ENCODE measurements at regions not wholly inside any gene's neighbourhood (a gene's known extent, or its start where the extent isn't known, plus 50 kb on each side); places are given as distances from the start of the nearest gene placed in this dataset.
A peak's percentile ranks its signal among the peaks of the same experiment; 100 is the strongest.

DNA sequence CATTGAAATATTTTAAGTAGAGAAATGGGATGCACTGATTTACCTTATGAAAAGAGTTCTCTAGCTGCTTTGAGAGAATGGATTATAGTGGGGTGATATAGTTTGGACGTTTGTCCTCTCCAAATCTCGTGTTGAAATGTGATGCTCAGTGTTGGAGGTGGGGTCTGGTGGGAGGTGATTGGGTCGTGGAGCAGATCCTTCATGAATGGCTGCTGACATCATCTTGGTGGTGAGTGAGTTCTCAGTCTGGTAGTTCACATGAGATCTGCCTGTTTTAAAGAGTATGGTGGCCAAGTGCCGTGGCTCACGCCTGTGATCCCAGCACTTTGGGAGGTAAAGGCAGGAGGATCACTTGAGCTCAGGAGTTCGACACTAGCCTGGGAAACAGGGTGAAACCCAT lies 58.7 kb upstream of the SH3RF3 start:
- DNase-seq: no peak

DNA sequence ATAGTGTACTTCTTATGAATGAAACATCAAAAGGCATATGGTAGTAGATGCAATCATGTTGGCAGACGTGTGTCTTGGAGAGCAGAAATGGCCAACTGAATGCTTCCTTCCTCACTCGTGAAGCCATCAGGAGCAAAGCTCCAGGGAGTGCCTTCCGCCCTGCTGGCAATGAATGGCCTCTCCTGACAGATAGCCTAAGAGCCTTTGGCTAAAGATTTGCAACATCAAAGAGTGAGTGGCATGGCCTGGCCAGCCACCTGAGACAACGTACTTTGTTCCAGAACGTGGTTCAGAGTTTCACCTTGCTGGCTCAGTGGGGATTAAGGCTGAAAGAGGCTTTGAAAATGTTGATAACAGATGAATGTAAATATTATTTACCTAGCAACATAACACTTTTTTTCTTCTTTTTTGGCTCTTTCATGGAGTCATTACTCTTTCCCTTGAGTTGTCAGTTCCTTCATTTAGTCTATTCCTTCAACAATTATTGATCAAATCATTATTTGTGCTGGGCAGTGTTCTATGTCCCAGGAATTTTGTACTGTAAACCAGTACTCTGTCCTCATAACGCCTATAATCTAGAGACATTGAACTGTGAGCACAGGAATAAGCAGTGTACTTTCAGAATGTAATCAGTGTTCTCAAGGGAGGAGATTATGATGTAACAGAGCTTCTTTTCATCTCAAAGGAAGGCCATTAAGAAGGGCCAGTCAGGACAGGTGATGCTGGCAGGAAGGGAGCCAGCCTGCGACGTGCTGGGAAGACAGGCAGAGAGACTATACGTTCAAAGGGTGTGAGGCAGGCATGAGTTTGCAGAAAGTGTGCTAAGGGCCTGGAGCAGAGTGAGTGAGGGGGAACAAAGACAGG lies 59.4 kb upstream of the SH3RF3 start:
- peak; percentile 1 for DNase-seq

DNA sequence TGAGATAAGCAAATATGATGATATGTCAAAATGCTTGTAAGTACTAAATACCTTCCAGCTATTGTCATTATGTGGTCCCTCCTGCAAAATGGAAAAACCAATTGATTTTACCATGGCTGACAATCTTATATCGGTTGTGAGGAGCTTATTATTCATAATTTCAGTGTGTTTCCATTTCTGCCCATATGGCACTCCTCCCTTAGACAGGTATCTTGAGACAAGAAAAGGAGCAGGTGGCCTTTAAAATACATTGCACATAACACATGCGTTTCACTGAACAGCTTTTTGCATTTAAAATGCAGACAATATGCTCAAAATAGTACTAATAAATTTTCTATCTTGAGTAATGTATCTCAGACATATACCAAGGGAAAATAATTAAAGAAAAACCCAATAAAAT lies 60.2 kb upstream of the SH3RF3 start:
- DNase-seq: peak; percentile 48

DNA sequence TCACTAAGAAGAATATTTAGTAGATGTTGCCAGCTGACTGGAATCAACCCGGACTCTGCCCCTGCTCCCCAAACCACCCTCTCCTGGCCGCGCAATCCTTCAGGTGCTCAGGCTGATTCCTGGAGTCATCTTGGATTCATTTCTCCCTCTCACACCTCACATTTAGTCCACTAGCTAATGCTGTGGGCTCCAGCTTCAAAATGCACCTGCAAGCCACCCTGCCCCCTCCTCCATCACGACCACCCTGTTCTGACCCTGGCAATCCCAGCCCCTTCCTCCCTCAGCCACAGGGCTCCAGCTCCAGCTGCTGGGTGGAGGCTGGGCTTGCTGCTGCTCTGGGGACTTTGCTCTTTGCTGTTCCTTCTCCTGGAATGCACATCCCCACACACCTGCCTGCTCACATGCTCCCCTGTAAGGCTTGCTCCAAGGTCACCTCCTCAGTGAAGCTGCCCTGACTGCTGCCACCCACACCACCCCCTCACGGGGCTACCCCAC lies 61.3 kb upstream of the SH3RF3 start:
- DNase-seq: no peak

DNA sequence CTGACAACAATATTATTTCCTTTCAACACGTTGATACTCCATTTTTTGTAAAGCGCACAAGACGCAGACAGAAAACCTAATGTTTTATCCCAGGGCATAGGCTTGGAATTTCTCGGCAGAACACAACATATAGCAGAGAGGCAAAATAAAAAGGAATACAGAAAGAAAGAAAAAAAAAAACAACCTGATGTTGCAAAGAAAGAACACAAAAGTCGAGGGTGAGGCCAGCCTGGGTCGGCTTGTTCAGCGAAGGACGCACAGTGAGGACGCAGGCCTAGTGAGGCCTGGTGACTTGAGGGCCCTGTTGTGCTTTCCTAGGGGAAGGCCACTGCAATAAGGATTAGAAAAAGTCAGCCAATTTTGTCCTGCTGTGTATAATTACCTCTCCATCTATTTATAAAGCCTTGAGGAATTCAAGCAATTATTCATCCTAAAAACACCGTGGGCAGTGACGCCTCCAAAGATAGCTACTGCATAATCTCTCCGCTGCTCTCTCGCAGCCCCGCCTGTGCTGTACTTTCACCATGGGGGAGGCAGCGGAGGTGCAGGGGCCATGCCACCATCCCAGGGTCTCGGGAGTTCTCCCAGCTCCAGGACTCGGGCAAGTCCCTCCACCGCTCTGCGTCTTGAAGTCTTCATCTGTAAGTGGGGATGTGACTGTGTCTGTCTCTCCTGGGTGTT lies 61.9 kb upstream of the SH3RF3 start:
- no peak for DNase-seq

DNA sequence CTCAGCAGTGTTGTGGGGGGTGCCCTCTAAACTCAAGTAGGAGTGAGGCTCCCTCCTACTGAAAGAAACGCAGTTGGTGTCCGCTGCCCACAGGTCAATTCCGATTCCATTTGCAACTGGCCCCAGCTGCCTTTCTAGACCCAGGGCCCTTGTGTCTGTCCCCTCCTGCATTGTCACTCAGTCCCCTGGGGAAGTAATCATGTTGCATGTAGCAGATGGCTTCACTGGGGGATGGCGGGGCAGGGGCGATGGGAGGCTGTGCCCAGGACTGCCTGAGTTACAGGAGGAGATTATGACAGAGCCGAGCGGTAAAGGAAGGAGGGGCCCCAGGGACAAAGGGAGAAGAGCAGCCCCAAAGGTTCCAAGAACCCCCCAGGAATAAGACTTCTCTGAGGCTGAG lies 62.5 kb upstream of the SH3RF3 start:
- peak; percentile 73 for DNase-seq

DNA sequence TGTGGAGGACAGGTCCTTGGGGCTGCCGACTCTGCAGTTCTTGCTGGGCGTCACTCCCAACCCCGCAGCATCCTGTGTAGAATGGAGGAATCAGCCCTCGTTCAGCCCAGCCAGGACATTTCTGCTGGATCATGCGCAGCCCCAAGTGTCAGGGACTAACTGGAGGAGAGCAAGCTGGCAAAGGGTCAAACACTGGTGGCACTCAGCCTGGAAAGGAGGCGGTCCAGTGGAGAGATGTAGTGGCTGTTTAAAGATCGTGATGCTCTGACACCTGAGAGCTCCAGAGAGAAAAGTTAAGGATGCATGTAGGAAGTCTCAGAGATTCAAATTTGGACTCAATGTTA lies 63.6 kb upstream of the SH3RF3 start:
- DNase-seq: no peak

DNA sequence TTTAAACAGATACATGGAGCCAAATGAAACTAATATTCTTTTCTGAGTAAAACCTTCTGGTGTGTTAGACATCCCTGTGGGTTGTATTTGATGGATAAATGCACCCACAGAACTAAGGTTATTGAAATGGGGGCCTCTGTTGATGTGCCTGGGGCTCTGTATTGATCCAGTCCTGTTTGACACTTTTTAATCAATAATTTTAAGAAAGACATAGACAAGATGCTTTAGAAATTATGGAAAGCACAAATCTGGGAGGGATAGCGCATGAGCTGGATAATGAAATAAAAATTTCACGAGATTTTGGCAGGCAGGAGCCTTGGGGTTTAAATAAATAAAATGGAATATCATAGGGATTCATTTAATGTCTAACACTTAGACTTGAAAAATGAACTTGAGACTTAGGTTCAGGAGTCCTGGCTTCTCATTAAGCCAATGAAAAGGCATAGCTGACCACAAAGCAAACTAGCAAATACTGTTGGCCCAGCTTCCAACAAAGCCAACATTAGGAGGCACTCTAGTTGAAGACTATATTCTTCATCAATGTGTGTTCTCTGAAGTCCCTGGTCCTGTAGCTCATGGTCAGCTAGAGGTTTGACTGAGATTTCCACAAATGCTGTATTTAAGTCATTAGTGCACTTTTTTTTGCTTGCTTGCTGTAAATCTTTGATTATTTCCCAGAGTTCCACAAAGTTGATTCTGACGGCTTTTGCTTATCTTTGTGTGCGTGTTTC lies 64.2 kb upstream of the SH3RF3 start:
- DNase-seq: no peak

DNA sequence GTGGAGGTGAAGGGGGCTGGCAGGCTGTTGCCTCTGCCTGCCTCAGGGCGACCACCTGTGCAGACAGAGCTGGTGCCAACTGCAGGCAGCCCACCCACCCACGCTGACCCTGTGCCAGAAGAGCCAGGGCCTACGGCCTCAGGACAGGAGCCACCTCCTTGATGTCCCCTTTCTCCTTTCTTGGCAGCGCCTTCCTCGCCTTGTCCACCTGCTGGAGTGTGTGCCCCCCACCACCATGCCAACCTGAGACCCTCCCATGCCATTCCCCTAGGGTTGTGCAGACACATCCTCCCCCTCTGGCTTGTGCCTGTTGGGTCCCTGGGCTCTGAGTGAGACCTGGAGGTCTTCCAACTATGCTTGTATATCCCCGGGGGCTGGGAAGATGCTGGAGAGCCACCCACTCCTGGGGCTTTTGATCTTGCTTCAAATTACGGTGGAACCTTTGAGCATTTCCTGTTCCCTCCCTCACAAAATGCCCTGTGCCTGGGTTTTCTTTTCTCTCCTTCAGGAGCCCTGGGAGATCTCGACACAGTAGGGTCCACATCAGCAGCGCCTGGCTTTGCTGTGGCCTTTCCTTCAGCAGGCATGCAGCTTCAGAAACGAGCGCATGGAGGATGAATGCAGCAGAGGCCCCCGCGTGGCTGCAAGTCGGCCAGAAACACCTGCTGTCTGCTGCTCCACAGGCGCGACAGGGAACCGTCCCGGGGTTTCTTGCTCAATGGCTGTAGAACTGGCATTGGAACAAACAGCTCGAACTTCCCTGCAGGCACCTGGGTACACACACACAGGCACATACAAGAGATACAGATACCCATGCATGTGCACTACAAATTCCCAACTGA lies 65.9 kb upstream of the SH3RF3 start:
- no peak for DNase-seq

DNA sequence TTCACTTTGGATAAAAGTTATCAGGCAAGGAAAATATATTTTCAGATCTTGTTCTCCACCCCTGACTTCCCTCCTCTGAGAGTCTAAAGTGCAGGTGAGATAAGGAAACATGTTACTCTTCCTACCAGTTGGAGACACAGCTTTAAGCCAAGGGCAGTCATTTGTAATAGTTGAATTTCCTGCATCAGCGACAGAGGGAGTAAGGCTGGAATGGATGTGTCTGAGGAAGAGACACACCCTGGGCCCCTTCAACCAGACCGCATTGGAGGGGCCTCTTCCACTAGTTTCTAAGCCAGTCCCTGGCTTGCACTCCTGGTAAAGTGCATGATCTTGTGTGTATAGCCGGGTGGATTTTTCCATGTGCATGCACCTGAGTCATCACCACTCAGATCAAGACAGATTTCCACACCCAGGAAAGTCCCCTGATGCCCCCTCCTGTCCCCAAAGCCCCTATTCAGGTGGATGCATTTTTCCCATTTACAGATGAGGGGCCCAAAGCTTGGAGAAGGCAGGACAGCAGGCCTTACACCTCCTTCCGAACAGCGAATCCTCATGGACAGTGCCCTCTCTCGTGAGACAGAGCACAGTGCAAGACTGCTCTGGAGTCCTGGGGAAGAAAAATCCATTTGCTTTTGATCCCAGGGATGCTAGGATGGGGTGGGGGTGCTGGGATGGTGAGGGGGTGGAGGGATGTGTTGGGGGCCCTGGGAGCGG lies 66.7 kb upstream of the SH3RF3 start:
- no peak for DNase-seq

DNA sequence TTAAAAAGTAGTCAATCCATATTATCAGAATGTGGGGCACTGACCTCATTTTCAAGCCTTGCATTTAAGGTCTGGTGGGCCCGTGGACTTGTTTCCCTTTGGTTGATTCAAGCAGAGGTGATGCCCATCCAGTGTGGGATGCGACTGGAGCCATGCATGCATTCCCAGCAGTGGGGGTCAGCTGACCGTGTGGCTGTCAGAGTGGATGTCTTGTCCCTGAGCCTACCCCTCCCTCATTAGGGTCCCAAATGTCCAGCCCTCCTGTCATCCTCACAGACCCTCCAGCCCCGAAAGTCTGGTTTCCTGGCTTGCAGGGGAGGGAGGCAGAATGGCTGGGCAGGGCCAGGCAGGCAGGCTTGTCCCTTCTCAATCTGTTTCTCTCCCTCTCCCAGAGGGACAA lies 67.3 kb upstream of the SH3RF3 start:
- no peak for DNase-seq

DNA sequence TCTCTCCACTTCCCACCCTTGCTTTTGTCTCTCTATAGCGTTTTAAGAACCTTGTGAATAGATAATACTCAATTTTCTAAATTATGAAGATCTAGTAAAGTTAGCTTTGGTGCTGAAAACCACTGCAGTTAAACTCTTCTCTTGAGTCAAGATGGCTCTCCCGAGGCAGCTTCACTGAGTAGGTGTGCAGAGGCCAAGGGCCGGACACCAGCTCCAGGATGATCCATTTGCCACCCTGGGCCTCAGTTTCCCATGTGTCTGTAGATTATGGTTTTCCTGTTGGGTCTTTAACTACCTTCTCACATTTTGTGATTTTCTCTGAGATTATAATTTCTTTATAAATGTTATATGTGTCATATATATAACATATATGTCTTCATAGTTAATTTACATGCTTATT lies 68.5 kb upstream of the SH3RF3 start:
- no peak for DNase-seq

DNA sequence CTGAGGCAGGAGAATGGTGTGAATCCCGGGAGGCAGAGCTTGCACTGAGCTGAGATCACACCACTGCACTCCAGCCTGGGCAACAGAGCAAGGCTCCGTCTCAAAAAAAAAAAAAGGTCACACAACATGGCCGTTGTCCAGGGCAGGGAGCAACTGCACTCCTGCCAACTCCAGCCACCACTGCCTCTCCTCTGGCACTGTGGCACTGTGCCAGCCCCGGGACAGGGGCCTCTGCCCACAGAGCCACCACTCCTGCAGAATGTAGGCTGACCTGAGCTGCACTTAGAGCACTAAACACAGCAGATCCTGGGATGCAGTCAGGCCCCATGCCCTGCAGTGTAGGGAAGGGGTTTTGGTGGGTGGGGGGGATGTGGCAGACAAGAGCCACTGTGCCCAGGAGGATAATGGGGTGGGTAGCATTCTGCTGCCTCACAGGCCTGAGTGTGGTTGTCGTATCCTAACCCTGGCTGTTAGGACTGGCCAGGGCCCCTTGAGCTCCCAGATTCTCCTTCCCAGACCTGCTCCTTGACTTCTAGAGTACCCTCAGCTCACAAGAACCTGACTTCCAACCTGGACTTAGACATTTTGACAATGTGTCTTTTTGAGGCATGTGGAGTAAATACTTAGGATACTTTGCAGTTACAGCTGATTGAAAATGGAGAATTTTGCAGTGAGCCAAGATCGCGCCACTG lies 69.4 kb upstream of the SH3RF3 start:
- DNase-seq: no peak

DNA sequence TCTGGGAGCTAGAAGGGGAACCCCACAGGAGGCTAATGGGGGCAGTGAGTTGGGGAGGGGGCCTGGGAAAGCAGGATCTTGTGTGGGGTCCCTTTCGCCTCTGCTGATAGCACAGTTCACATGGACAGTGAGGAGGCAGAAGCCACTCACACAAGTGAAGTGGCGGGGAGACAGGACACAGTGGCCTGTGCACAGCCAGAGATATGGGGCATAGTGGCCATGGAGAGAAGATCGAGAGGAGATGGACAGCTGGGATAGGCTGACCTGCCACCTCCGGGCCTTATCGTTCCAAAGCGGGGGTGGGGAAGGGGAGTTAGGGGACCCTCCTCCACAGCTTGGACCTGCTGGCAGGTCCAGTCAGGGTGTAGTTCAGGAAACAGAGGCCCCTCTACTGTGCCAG lies 69.8 kb upstream of the EDAR start:
- DNase-seq: no peak

DNA sequence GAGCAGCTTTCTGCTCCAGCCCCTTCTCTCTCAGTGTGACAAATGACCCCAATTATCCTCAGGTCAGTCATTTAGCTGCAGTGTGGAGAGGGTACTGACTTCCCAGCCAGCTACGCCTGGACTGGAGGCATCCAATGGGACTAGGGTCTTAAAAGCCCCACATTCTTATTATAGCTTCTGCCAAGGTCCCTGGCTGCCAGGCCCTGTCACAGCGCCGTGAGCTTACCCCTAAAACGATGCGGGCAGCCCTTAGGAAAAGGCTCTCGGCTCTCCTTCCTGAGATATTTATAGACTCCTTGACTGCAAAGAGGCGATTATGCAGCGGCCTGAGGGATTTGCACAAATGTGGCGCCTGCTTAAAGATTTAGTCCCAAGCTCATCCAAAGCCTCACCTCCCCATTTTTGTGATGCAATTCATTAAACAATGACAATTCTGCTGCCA lies 69.2 kb upstream of the EDAR start:
- peak; percentile 28 for DNase-seq

DNA sequence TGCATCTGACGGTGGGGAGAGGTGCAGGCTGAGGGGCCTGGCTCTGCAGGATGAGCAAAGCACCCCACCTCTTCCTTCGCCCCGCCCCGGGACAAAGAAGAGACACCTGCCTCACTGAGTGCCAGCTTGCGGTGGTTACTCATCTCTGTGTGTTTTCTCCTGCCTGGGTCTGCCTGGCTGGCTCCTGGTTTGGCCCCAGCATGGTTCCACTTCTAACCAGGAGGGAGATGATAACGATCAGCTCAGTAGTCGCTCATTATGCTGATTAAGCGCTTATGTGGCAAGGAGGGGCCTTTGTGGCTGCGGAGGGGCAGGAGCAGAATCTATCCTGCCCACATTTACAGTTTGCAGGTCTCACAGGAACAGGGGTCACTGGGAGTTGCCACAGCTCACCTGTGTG lies 68.7 kb upstream of the EDAR start:
- DNase-seq: no peak

DNA sequence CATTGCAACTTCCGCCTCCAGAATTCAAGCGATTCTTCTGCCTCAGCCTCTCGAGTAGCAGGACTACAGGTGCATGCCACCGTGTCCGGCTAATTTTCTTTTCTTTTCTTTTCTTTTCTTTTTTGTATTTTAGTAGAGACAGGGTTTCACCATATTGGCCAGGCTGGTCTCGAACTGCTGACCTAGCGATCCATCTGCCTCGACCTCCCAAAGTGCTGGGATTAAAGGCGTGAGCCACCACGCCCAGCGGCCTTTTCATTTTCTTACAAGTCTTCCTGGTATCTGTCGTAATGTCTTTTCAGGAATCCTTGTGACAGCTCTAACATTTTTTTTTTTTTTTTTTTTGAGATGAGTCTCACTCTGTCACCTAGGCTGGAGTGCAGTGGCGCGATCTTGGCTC lies 66.4 kb upstream of the EDAR start:
- DNase-seq: no peak

DNA sequence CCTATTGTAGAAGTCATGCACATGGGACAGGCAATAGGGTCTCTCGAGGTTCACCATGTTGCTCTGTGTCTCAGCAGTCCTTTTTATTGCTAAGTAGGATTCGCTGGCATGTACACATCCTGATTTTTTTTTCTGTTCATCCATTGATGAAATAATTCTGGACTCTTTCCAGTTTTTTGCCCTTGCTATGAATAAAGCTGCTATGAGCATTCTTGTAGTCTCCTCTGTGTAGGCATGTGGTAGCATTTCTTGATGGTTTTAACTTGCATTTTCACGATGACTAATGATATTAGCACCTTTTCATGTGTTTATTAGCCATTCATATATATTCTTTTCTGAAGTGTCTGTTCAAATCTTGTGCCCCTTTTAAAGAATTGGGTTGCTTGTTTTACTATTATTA lies 65.8 kb upstream of the EDAR start:
- DNase-seq: no peak

DNA sequence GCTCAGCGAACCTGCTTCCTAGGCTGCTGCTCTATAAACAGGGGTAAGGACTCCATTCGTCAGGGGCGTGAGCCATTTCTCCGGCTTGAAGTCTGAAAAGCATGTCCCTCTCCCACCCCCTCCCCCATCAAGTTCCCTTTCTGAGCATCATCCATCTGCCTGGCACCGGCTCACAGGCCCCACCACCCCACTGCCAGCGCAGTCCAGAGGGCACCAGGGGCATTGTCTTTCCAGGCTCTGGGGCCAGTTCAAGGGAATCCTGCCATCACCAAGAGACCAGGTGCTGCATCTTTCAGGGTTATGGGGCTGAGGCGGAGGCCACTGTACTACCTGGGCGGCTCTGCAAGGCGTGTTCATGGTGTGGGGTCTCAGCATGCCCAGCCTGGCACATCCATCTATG lies 64.7 kb upstream of the EDAR start:
- DNase-seq: no peak

DNA sequence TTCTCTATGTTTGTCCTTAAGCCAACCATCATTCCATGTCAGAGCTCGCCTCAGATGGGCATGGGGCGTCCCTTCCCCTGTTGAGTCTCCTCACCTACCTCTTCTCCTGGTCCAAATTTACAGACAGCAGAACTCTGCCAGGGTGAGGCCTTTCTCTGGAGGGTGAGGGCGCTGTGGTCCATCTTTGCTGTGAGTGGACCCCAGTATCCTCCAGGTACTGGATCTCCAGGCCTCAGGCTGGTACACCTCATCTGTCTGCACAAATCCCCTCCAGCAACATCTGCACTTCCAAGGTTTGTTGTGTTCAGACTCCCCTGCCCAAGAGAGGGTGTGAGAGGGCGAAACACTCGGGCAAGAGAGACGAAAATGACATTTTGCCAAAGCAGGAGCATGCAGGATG lies 63.9 kb upstream of the EDAR start:
- no peak for DNase-seq

DNA sequence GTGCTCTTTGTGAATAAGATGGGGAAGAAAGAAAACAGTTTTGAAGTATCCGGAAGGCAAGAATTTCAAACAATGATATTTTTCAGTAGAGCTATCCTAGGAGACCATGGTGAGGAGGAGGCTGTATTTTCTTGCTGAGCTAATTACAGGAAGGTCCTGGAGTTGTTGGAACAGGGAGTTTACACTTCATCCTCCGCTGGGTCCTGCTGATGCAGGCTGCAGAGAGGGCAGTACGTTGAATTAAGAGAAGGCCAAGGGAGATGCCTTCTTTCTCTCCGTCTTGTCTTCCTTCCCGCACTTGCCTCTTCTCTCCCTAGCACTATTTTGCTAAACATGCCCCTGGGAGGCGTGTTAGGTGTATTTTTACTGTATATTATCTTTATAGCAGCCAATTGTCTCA lies 60.0 kb upstream of the EDAR start:
- DNase-seq: no peak

DNA sequence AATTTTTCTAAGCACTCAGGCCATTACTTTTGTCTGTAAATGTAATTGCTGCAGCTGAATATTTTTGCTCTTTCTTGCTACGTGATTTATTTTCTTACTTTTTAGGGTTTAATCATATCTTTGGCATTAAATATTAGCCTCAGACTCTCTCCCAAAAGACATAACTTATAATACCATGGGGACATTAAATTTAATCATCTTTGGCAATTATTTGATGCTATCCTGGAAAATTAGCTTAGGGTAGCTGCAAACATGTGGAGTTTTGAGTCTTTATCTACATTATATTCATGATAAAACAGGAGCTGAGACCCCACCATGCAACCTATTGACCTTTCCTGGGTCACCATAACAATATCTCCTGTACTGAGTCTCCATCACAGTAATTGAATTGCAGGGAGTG lies 59.1 kb upstream of the EDAR start:
- no peak for DNase-seq
